HCT116 (cell line): ENCODE measurements at regions not wholly inside any gene's neighbourhood (a gene's known extent, or its start where the extent isn't known, plus 50 kb on each side); places are given as distances from the start of the nearest gene placed in this dataset.

ENCODE experiments used
- ATAC-seq: fragments of 200-7000 bp; cut with Tn5 transposase; 2 replicates; pipeline ENCODE4 v1.9.1; 2020; ENCODE audit warnings: mild to moderate bottlenecking, moderate library complexity
- BruUV-seq: library from RNA; stranded (reverse); fragments of 400-500 nt; replicated peaks from 2 replicates; lab custom pipeline; 2021; lab: Mats Ljungman, UMichigan
- CTCF ChIA-PET: fragments of 300-600 bp; sonication (Branson Sonifier 250); formaldehyde crosslinking; loops from one replicate; lab custom pipeline; 2021; ENCODE audit warnings: antibody characterized with exemption; lab: Charles Lee
- POLR2A ChIA-PET: fragments of 300-600, 350-600 bp; sonication (Branson Sonifier 250); formaldehyde crosslinking; loops from one replicate; lab custom pipeline; 2021; ENCODE audit warnings: antibody characterized with exemption; lab: Charles Lee
- RAD21 ChIA-PET, 2 experiments: fragments of 300-600 bp; sonication (Branson Sonifier 250); formaldehyde crosslinking; loops; one replicate each; lab custom pipeline; 2023; ENCODE audit warnings: low total read pairs in 2 of 2; ENCODE audit not compliant: uncharacterized antibody in 2 of 2, unreplicated experiment in 2 of 2, low non-redundant PET in 1 of 2; lab: Charles Lee
- DNase-seq: peaks from one replicate; pipeline ENCODE4 v3.0.0-alpha.2; 2010; ENCODE audit warnings: low read depth, low spot score
- H2AFZ ChIP-seq: fragments of 200-600 bp; shearing (Covaris generic), sonication (generic); 2 replicates; pipeline ENCODE4 v1.6.1; 2017; ENCODE audit warnings: low read depth, mixed run types, mixed read lengths, antibody characterized with exemption, low read length; ENCODE audit not compliant: poor library complexity, severe bottlenecking
- H3K27ac ChIP-seq: 2 replicates; pipeline ENCODE4 v1.5.1; 2012; ENCODE audit warnings: low read depth, low read length
- H3K27me3 ChIP-seq: fragments of 200-600 bp; sonication (generic); 2 replicates; pipeline ENCODE4 v1.6.1; 2016; ENCODE audit warnings: mixed run types, low read length, mixed read lengths; ENCODE audit not compliant: insufficient read depth
- H3K36me3 ChIP-seq, 2 experiments: fragments of 200-500 bp in 1 of 2; fragments of 200-600 bp in 1 of 2; sonication (Bioruptor generic) in 1 of 2; sonication (generic) in 1 of 2; 2 replicates each; pipeline versions ENCODE4 v1.5.1 to v1.6.1; 2014 to 2016; ENCODE audit warnings: low read length in 2 of 2, inconsistent platforms in 1 of 2, mixed read lengths in 1 of 2, mixed run types in 1 of 2; ENCODE audit not compliant: insufficient read depth in 2 of 2, control insufficient read depth in 1 of 2
- H3K4me1 ChIP-seq, 2 experiments: fragments of 200-600 bp in 1 of 2; sonication (generic) in 1 of 2; 2 replicates each; pipeline versions ENCODE4 v1.5.1 to v1.6.1; 2012 to 2017; ENCODE audit warnings: low read length in 2 of 2, inconsistent platforms in 1 of 2, mild to moderate bottlenecking in 1 of 2, mixed read lengths in 1 of 2, mixed run types in 1 of 2, moderate library complexity in 1 of 2; ENCODE audit not compliant: insufficient read depth in 2 of 2, control insufficient read depth in 1 of 2
- H3K4me2 ChIP-seq: fragments of 200-600 bp; sonication (generic); 2 replicates; pipeline ENCODE4 v1.6.1; 2017; ENCODE audit warnings: mixed run types, low read length, mixed read lengths
- H3K4me3 ChIP-seq, 2 experiments: fragments of 200-600 bp in 1 of 2; sonication (generic) in 1 of 2; replicated peaks in 1 of 2; 2 replicates each; pipeline ENCODE4 v1.5.1; 2011 to 2016; ENCODE audit warnings: low read length in 2 of 2, control low read depth in 1 of 2, low read depth in 1 of 2, mild to moderate bottlenecking in 1 of 2, mixed read lengths in 1 of 2, mixed run types in 1 of 2
- H3K79me2 ChIP-seq: fragments of 200-600 bp; sonication (generic); 2 replicates; pipeline ENCODE4 v1.6.1; 2017; ENCODE audit warnings: mild to moderate bottlenecking, mixed run types, low read length, moderate library complexity, mixed read lengths; ENCODE audit not compliant: insufficient read depth
- H3K9ac ChIP-seq: fragments of 200-600 bp; sonication (generic); 2 replicates; pipeline ENCODE4 v1.6.1; 2016; ENCODE audit warnings: low read length, mixed read lengths
- H3K9me2 ChIP-seq: fragments of 200-600 bp; sonication (generic), shearing (Covaris generic); 2 replicates; pipeline ENCODE4 v1.6.1; 2017; ENCODE audit warnings: mixed run types, mild to moderate bottlenecking, moderate library complexity; ENCODE audit not compliant: insufficient read depth
- H3K9me3 ChIP-seq, 2 experiments: fragments of 200-500 bp in 1 of 2; fragments of 200-600 bp in 1 of 2; sonication (Bioruptor generic) in 1 of 2; sonication (generic) in 1 of 2; 2 replicates each; pipeline ENCODE4 v1.6.1; 2014 to 2017; ENCODE audit warnings: low read length in 2 of 2, mixed read lengths in 2 of 2, inconsistent platforms in 1 of 2, low read depth in 1 of 2, mild to moderate bottlenecking in 1 of 2, mixed run types in 1 of 2, moderate library complexity in 1 of 2; ENCODE audit not compliant: control insufficient read depth in 1 of 2, insufficient read depth in 1 of 2
- H4K20me1 ChIP-seq: fragments of 200-600 bp; sonication (generic), shearing (Covaris generic); 2 replicates; pipeline ENCODE4 v1.6.1; 2017; ENCODE audit warnings: mixed run types, mild to moderate bottlenecking, moderate library complexity; ENCODE audit not compliant: insufficient read depth
- CEBPB ChIP-seq: IDR thresholded peaks from 2 replicates; pipeline ENCODE4 v1.6.1; 2012; ENCODE audit warnings: low read depth
- EGR1 ChIP-seq: IDR thresholded peaks from 2 replicates; pipeline ENCODE4 v1.6.1; 2012; ENCODE audit warnings: low read depth
- FOSL1 ChIP-seq: IDR thresholded peaks from 2 replicates; pipeline ENCODE4 v1.6.1; 2012; ENCODE audit warnings: low read depth
- MAX ChIP-seq: IDR thresholded peaks from 2 replicates; pipeline ENCODE4 v1.6.1; 2012
- POLR2AphosphoS5 ChIP-seq: IDR thresholded peaks from 2 replicates; pipeline ENCODE4 v1.6.1; 2011; ENCODE audit warnings: mild to moderate bottlenecking, low read depth, low read length, moderate library complexity
- REST ChIP-seq: IDR thresholded peaks from 2 replicates; pipeline ENCODE4 v1.6.1; 2012; ENCODE audit warnings: low read depth
- SIN3A ChIP-seq: IDR thresholded peaks from 2 replicates; pipeline ENCODE4 v1.6.1; 2012; ENCODE audit warnings: low read depth
- SP1 ChIP-seq: IDR thresholded peaks from 2 replicates; pipeline ENCODE4 v1.6.1; 2012; ENCODE audit warnings: low read depth
- ZFX ChIP-seq: fragments of 450-650 bp; IDR thresholded peaks from 2 replicates; pipeline ENCODE4 v1.6.1; 2017
- ZNF274 ChIP-seq: fragments of 200-500 bp; sonication (Bioruptor generic); IDR thresholded peaks from 2 replicates; pipeline ENCODE4 v1.6.1; 2014; ENCODE audit warnings: mild to moderate bottlenecking, low read depth, low read length, inconsistent platforms
- intact Hi-C: fragments of 100-400 bp; cut with micrococcal nuclease; formaldehyde crosslinking; loops from 2 replicates; pipeline ENCODE4 v1.10.0; 2022
- TF ChIP-seq, protein P1 (sequence below), 3 experiments: fragments of 200-600 bp in 1 of 3; sonication (generic) in 1 of 3; IDR thresholded peaks in 2 of 3; conservative IDR thresholded peaks in 1 of 3; 2 replicates each; pipeline ENCODE4 v1.5.1; 2012 to 2017; ENCODE audit warnings: low read depth in 2 of 3, low read length in 2 of 3, antibody characterized with exemption in 1 of 3, borderline replicate concordance in 1 of 3, control low read depth in 1 of 3, mild to moderate bottlenecking in 1 of 3, mixed read lengths in 1 of 3, mixed run types in 1 of 3, moderate library complexity in 1 of 3; ENCODE audit not compliant: insufficient read depth in 1 of 3

GRCh38 chr9:87824216-87824875 lies 58.3 kb upstream of the SPATA31E1 start:
- ChIA-PET RAD21 (no interaction called here), POLR2A (no interaction called here), CTCF (no interaction called here)
- intact Hi-C loops = no loop called here
- Histone ChIP-seq H3K9me2 (no peaks in the 10 kb centered on the region), H3K4me1 (no peaks in the 10 kb centered on the region), H3K27me3 (no peaks in the 10 kb centered on the region; the same call in 1 of the 2 replicates), H3K27ac (no peak overlapping the region), H4K20me1 (no peaks in the 10 kb centered on the region), H3K4me2 (no peak overlapping the region), H3K36me3 (no peaks in the 10 kb centered on the region), H3K9me3 (no peaks in the 10 kb centered on the region), H2AFZ (no peak overlapping the region), H3K79me2 (no peaks in the 10 kb centered on the region), H3K9ac (no peak overlapping the region), H3K4me3 (no peak overlapping the region)
- no TSS peak for BruUV-seq
- no peak for ATAC-seq
- no peak for DNase-seq
- TF ChIP-seq, protein P1, sequence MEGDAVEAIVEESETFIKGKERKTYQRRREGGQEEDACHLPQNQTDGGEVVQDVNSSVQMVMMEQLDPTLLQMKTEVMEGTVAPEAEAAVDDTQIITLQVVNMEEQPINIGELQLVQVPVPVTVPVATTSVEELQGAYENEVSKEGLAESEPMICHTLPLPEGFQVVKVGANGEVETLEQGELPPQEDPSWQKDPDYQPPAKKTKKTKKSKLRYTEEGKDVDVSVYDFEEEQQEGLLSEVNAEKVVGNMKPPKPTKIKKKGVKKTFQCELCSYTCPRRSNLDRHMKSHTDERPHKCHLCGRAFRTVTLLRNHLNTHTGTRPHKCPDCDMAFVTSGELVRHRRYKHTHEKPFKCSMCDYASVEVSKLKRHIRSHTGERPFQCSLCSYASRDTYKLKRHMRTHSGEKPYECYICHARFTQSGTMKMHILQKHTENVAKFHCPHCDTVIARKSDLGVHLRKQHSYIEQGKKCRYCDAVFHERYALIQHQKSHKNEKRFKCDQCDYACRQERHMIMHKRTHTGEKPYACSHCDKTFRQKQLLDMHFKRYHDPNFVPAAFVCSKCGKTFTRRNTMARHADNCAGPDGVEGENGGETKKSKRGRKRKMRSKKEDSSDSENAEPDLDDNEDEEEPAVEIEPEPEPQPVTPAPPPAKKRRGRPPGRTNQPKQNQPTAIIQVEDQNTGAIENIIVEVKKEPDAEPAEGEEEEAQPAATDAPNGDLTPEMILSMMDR (IDR thresholded peaks at IDR 0.05 in 2 of 3, conservative IDR thresholded peaks at IDR 0.05 in 1 of 3; ENCODE audit: borderline replicate concordance in 1 of 3, insufficient read depth in 1 of 3, low read depth in 2 of 3, low read length in 2 of 3) = 0 out of 6 replicates have a peak, but pooled peaks of 2 of the 3 experiments have one; percentile 3 to 10
- TF ChIP-seq FOSL1 = no peak

DNA sequence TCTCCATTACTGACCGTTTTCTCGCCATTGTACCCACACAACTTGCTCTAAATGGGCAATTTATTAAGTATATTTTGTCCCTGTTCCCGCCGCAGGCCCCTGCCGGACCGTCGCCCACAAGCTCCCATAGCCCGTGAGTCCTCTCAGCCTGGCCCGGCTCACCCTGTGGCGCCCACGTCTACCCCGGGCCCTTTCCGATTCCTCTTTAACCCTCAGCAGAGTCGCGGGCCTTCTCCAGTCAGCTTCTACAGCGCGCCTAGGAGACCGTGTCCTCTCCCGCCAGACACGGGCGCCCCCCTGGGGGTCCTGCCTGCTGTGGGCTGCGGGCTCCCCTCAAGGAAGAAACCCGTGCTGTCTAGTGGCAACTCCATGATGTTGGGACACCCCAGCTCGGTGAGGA lies 57.8 kb upstream of the SPATA31E1 start:
- ChIA-PET CTCF (no interaction called here), POLR2A (no interaction called here), RAD21 (no interaction called here)
- Histone ChIP-seq H3K27me3 (no peaks in the 10 kb centered on the region; the same call in 1 of the 2 replicates), H2AFZ (no peak overlapping the region), H3K9me3 (no peaks in the 10 kb centered on the region), H3K27ac (no peak overlapping the region), H3K9ac (no peak overlapping the region), H3K36me3 (no peaks in the 10 kb centered on the region), H3K4me1 (no peaks in the 10 kb centered on the region), H3K4me2 (no peak overlapping the region), H3K79me2 (no peaks in the 10 kb centered on the region), H3K9me2 (no peaks in the 10 kb centered on the region; the same call in 1 of the 2 replicates), H3K4me3 (no peak overlapping the region), H4K20me1 (no peaks in the 10 kb centered on the region)
- ATAC-seq = no peak
- no peak for DNase-seq
- intact Hi-C loops = no loop called here
- no TSS peak for BruUV-seq
- TF ChIP-seq SIN3A (no peak), ZFX (no peak), POLR2AphosphoS5 (no peak), EGR1 (no peak), SP1 (no peak), MAX (no peak), CEBPB (no peak), REST (no peak), ZNF274 (no peak)
- TF ChIP-seq, protein P1 (IDR thresholded peaks at IDR 0.05 in 2 of 3, conservative IDR thresholded peaks at IDR 0.05 in 1 of 3; ENCODE audit: borderline replicate concordance in 1 of 3, insufficient read depth in 1 of 3, low read depth in 2 of 3, low read length in 2 of 3) = no peak
